Stimulated activated CD4-positive, alpha-beta T cell treated with anti-CD3 and anti-CD28 coated beads, Interleukin-1b, Interleukin-23, amount 100 ng/mL, for 4 hours (primary cell): ENCODE measurements at regions not wholly inside any gene's neighbourhood (a gene's known extent, or its start where the extent isn't known, plus 50 kb on each side); places are given as distances from the start of the nearest gene placed in this dataset.

Experiments
- DNase-seq, 2 donors: peaks; one replicate each; pipeline ENCODE4 v3.0.0-alpha.2; 2020; ENCODE audit warnings: low read depth in 2 of 2

- DNase-seq = no peak
These were observed 361.0 kb upstream of the ANO3 start for GRCh38 chr11:25970726-25971508.

DNA sequence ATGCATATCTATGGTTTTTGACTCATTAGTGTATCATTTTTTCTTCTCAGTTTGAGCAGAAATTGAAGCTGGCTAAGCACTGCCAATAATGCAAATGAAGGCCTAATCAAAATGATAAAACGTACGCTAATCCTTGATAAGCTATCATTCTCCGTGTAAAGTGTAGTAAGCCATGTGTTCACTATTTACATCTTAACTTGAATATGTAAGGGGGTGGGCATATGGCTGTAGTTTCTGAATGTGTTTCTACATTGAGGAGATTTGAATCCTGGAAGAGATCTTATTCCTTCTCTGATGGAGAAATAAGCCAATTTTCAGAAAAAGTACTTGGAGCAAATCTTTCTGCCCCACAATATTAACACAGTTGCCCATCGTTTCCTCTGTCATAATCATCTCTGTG is 351.8 kb upstream of the ANO3 start:
- DNase-seq = no peak

DNA sequence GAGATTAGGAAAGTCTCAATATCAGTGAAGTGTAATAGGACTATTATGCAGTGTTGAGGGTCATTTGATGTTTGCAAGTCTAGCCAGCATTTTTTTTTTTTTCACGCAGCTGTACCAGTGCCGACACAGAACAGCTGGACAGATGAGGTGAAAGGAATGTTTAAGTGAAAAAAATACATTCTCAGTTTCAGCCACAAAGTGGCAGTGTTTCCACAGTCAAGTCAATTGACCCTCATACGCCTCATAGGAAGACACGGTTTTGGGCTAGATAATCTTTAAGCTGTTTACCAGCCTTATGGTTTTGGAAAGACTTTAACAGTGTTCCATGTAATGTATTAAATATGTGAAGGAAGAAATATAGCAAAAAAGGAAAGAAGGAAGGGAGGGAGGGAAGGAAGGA is 349.9 kb upstream of the ANO3 start:
- no peak for DNase-seq

GRCh38 chr11:25983280-25983679 is 348.6 kb upstream of the ANO3 start:
- DNase-seq = no peak

GRCh38 chr11:25988178-25988577 is 343.8 kb upstream of the ANO3 start:
- DNase-seq = no peak

- no peak for DNase-seq
These were observed 341.5 kb upstream of the ANO3 start for GRCh38 chr11:25990406-25990805.

GRCh38 chr11:25991476-25991875 is 340.5 kb upstream of the ANO3 start:
- DNase-seq = no peak

DNA sequence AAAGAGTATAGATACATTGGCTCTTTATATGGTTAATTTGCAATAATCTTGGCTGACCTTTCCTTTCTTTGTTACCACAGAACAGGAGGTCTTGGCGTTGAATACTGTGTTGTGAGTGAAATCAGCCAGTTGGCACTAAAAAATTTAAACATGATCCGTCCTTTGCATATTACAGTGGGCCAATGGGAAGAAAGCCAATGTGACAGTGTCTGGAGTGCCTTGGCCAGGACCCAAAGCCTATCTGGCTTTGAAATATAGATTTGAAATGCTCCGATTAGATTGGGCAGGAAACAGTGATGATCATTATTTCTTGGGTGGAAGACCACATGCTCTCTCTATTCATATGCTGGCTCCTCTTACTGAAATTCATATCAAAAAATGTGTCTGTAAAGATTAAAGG is 339.6 kb upstream of the ANO3 start:
- no peak for DNase-seq

DNA sequence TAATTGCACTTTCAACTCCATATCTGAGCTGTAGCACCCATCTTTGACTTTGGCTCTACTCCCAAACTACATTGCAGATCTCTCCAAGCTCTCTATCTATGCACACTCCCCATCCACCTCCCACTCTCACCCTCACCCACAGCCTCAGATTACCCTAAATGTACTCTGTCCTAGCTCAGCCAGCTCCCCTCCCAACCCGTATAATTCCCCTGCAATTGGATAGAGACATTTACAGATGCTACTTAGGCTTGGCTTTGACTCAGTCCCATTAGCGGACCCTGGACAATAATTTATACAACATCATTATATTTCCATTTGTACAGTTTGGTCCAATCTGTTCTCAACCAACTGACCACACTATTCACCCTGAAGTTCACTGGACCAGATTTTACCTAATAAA is 338.9 kb upstream of the ANO3 start:
- DNase-seq = no peak

GRCh38 chr11:26011474-26011873 is 320.5 kb upstream of the ANO3 start:
- no peak for DNase-seq

DNA sequence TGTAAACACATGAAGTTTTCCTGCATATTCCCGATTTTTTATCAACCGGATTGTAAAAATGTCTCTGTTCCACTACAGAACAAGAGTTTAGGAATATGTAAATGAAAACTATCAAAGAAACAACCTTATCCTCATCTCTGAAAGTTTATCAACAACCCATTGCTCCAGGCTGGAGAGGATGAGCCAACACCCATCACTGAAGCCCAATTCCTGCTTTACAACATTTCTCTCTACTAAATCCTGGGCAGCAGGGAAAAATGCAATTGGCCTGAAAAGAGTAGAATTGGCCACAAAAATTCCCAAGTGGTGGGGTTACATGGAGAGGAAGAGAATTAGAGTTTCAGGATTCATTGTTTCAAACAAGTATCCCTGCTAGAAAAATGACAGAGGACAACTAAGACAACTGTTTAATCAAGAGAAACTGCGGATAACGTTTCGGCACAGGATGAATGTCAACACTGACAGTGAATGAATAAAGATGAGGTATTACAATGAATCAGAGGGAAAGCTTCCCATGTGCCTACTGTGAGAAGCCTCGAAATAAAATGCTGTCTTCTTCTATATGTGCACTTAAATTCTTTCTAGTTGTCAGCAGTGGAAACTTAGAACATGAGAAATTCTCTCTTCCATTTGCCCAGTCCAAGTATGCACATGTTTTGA is 317.3 kb upstream of the ANO3 start:
- no peak for DNase-seq

- DNase-seq = no peak
These were observed 314.5 kb upstream of the ANO3 start for GRCh38 chr11:26017322-26017860.

GRCh38 chr11:26017903-26018302 is 314.0 kb upstream of the ANO3 start:
- no peak for DNase-seq

- no peak for DNase-seq
These were observed 313.6 kb upstream of the ANO3 start for GRCh38 chr11:26018336-26018735.

GRCh38 chr11:26019386-26019785 is 312.5 kb upstream of the ANO3 start:
- DNase-seq = no peak

- no peak for DNase-seq
These were observed 310.9 kb upstream of the ANO3 start for GRCh38 chr11:26021017-26021416.

DNA sequence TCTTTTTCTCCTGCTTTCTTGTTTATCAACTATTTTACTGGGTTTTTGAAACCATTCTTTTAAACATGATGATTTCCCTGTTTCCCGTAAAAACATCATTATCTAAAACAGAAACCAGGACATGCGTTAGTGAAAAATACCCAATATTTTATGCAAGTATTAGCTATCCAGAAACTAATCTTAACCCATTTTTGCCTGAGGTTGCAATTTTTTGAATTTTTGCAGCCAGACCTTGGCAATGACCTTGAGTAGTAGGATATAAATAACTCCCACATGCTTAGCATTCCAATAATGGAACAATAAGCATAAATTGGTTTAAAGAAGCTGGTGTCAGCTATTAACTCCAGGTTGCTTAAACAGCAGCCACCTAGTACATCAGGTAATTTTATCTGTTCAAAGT is 308.9 kb upstream of the ANO3 start:
- no peak for DNase-seq

DNA sequence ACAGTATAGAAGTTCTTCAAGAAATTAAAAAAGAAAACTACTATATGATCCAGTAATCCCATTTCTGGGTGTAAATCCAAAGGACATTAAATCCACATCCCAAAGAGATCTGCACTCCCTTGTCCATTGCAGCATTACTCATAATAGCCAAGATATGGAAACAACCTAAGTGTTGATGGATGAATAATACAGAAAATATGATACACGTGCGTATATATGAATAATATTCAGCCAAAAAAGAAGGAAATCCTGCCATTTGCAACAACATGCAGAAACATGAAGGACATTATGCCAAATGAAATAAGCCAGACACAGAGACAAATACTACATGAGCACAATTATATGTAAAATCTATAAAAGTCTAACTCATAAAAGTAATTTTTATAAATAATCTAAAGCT is 306.3 kb upstream of the ANO3 start:
- DNase-seq = no peak

- no peak for DNase-seq
These were observed 305.9 kb upstream of the ANO3 start for GRCh38 chr11:26026078-26026477.

GRCh38 chr11:26027887-26028286 is 304.0 kb upstream of the ANO3 start:
- DNase-seq = no peak

GRCh38 chr11:26028393-26028911 is 303.5 kb upstream of the ANO3 start:
- DNase-seq = no peak

- no peak for DNase-seq
These were observed 301.5 kb upstream of the ANO3 start for GRCh38 chr11:26030399-26030798.

DNA sequence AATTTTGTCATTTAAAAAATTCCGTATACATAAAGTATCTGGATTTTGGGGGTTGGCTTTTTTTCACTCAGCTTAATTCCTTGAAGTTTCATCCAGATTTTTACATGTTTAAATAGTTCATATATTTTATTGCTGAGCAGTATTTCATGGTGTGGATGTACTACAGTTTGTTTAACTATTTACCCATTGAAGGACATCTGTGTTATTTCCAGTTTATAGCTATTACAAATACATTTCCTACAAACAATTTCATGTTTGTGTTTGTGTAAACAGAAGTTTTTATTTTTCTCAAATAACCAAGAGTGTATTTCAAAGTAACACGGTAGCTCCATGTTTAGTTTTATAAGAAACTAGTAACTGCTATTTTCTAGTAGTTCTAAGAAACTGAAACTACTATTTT is 299.7 kb upstream of the ANO3 start:
- no peak for DNase-seq
